ENCODE measurements at regions not wholly inside any gene's neighbourhood (a gene's known extent, or its start where the extent isn't known, plus 50 kb on each side); places are given as distances from the start of the nearest gene placed in this dataset.

DNA sequence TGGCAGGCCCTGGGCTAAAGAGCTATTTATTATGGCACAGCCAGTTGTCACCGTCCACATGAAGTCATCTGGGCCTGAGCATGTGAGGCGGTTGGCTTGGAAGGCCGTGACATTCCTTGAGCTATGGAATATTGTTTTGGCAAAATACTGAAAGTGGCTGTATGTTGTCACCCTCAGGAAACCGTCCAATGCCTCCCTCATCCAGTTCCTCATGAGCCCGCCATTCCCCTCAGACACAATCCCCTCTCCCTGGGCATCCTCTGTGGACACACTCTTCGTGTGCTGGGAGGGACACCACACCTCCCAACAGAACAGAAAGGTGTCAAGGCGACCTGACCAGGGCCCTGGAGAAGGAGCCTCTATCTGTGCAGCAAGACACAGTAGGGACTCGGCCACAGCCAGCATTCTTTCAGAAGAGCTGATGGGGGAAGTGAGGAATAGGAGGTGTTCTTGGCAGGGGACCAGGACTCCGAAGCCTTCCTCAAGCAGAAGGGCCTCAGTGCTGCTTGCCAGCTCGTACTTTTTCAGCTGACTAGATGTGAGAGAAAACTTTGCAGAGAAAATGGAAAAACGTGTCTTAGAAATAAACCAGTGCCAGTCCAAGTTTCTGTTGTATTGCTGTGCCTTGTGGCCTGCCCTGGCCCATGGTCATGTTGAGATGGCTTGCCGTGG, 120.5 kb downstream of the SOD2 start:
- peaks cover 36% of the 10 kb centered on the region for H3K9me3 ChIP-seq (ENCODE audit: insufficient read depth, low read length)
- H3K4me3 ChIP-seq (ENCODE audit: insufficient read length, low read depth), result no peak overlapping the region
- no peaks in the 10 kb centered on the region for H3K27me3 ChIP-seq (ENCODE audit: insufficient read depth, insufficient read length)
- no peaks in the 10 kb centered on the region for H3K36me3 ChIP-seq (ENCODE audit: insufficient read depth, insufficient read length, low read length)
- no peak for DNase-seq (ENCODE audit: low read depth, low spot score)
- TF ChIP-seq ZNF274 (IDR thresholded peaks at IDR 0.05; ENCODE audit: low read depth, low read length), result no peak
- TF ChIP-seq SUZ12 (IDR thresholded peaks at IDR 0.05; ENCODE audit: extremely low read depth, insufficient read depth, insufficient read length), result no peak
- TF ChIP-seq YY1 (IDR thresholded peaks at IDR 0.05; ENCODE audit: insufficient read depth, insufficient read length), result no peak
- no peaks in the 10 kb centered on the region for H3K4me1 ChIP-seq (ENCODE audit: insufficient read depth, insufficient read length)
- no peak overlapping the region for H3K9ac ChIP-seq (ENCODE audit: insufficient read length, low read depth)

DNA sequence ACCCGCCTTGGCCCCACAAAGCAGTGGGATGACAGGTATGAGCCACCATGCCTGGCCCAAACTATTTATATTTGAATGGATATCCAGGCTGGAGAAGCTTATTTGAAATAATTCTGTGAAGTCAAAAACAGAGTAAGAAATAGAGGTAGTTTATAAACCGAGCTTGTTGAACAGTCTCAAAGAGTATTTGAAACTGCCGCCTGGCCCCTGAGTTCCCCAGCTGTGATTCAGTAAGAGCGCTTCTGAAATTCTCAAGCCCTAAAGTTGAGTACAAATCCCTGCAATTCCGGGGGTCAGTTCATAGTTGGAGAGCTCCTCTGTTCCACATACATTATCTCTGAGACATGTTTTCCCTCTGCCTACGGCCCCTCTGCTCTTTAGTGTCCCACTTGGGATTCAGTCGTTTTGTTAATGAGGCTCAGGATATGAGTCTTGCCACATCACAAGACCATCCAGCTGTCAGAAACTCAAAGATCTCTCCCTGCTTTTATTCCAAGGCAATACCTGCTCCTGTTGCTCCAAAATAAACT, 127.8 kb downstream of the SOD2 start:
- no peaks in the 10 kb centered on the region for H3K36me3 ChIP-seq (ENCODE audit: insufficient read depth, insufficient read length, low read length)
- no peaks in the 10 kb centered on the region for H3K4me1 ChIP-seq (ENCODE audit: insufficient read depth, insufficient read length)
- no peak overlapping the region for H3K9ac ChIP-seq (ENCODE audit: insufficient read length, low read depth)
- H3K27me3 ChIP-seq (ENCODE audit: insufficient read depth, insufficient read length), result no peaks in the 10 kb centered on the region
- no peak for TF ChIP-seq ZNF274 (IDR thresholded peaks at IDR 0.05; ENCODE audit: low read depth, low read length)
- TF ChIP-seq YY1 (IDR thresholded peaks at IDR 0.05; ENCODE audit: insufficient read depth, insufficient read length), result no peak
- no peak for TF ChIP-seq SUZ12 (IDR thresholded peaks at IDR 0.05; ENCODE audit: extremely low read depth, insufficient read depth, insufficient read length)
- no peak overlapping the region for H3K4me3 ChIP-seq (ENCODE audit: insufficient read length, low read depth)
- no peak for DNase-seq (ENCODE audit: low read depth, low spot score)
- H3K9me3 ChIP-seq (ENCODE audit: insufficient read depth, low read length), result peaks cover 15% of the 10 kb centered on the region; the same call in 1 of the 2 replicates

DNA sequence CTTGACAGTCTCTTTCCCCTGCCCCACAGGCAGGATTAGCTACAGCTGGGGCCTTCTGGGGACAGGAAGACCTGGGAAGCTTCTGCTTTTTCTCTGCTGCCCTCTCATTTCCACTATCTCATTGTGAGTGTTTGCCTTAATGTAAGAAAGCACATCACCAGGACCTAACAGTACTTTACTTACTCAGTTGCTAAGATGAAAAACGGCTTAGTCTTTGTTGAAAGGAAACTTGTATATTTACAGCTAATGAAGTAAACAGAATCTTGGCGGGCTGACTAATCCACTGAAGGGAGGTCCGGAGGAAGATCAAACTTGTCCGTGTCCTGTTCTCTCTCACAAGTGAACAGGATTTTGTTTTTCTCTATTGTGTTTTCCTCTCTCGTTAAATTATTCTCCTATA, 128.6 kb downstream of the SOD2 start:
- no peaks in the 10 kb centered on the region for H3K27me3 ChIP-seq (ENCODE audit: insufficient read depth, insufficient read length)
- DNase-seq (ENCODE audit: low read depth, low spot score), result no peak
- no peak overlapping the region for H3K9ac ChIP-seq (ENCODE audit: insufficient read length, low read depth)
- H3K4me3 ChIP-seq (ENCODE audit: insufficient read length, low read depth), result no peak overlapping the region
- TF ChIP-seq ZNF274 (IDR thresholded peaks at IDR 0.05; ENCODE audit: low read depth, low read length) (no peak), SUZ12 (IDR thresholded peaks at IDR 0.05; ENCODE audit: extremely low read depth, insufficient read depth, insufficient read length) (no peak), YY1 (IDR thresholded peaks at IDR 0.05; ENCODE audit: insufficient read depth, insufficient read length) (no peak)
- H3K4me1 ChIP-seq (ENCODE audit: insufficient read depth, insufficient read length), result no peaks in the 10 kb centered on the region
- H3K36me3 ChIP-seq (ENCODE audit: insufficient read depth, insufficient read length, low read length), result no peaks in the 10 kb centered on the region
- H3K9me3 ChIP-seq (ENCODE audit: insufficient read depth, low read length), result peaks cover 7% of the 10 kb centered on the region; the same call in 1 of the 2 replicates

DNA sequence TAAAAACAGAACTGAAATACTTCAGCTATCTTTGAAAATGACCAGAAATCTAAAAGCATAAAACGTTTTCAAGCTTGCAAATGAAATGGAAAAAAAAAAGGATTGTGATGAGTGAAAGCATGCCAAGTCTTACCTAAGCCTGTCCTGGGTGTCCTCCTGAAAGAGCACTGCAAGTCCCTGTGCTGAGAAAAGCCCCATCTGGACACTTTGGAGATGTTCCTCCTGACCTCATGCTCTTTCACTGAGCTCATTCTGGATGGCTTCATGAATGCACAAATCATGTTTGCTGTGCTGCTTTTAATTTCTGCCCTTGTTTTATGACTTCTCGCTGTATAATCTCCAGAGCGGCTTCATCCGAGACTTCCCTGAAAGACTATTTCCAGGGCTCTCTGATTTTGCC, 136.0 kb downstream of the SOD2 start:
- H3K4me1 ChIP-seq (ENCODE audit: insufficient read depth, insufficient read length), result no peaks in the 10 kb centered on the region
- H3K9me3 ChIP-seq (ENCODE audit: insufficient read depth, low read length), result no peaks in the 10 kb centered on the region
- DNase-seq (ENCODE audit: low read depth, low spot score), result no peak
- no peaks in the 10 kb centered on the region for H3K27me3 ChIP-seq (ENCODE audit: insufficient read depth, insufficient read length)
- H3K9ac ChIP-seq (ENCODE audit: insufficient read length, low read depth), result no peak overlapping the region
- H3K36me3 ChIP-seq (ENCODE audit: insufficient read depth, insufficient read length, low read length), result no peaks in the 10 kb centered on the region
- H3K4me3 ChIP-seq (ENCODE audit: insufficient read length, low read depth), result no peak overlapping the region
- TF ChIP-seq ZNF274 (IDR thresholded peaks at IDR 0.05; ENCODE audit: low read depth, low read length) (no peak), SUZ12 (IDR thresholded peaks at IDR 0.05; ENCODE audit: extremely low read depth, insufficient read depth, insufficient read length) (no peak), YY1 (IDR thresholded peaks at IDR 0.05; ENCODE audit: insufficient read depth, insufficient read length) (no peak)

DNA sequence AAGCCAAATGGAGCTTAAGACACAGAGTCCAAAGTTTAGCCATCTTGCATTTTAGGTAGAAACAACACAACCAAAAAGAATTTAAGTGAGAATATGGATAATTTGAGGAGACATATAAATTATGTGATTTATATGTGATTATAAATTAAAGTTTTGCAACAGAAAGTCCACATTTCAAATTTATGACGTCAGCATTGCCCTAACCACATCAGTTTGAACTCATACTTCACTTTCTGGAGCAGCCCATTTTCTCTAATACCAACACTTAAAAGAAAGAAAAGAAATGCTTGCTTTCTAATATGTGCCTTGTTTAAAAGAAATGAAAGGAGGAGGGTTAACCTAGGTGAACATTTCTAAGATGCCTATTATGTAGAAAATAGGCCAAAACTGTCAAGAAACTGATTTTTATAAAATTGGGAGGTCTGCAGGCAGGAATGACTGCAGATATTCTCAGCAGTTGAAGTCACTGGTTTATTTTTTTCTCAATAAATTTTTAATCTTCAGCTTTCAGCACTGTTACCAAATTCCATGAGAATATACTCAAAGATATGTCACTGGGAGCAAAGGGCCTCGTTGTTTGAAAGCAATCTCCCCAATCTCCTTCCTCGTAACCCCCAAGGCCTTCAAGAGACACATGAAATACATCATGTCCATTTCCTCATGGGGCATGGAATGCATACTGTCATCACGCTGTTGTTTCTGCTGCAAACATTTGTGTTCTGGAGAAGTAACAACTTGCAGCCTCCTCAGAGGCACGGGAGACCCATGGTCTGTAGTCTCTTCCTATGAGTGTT, 137.8 kb downstream of the SOD2 start:
- Histone ChIP-seq H3K36me3 (ENCODE audit: insufficient read depth, insufficient read length, low read length) (no peaks in the 10 kb centered on the region), H3K4me1 (ENCODE audit: insufficient read depth, insufficient read length) (no peaks in the 10 kb centered on the region), H3K9me3 (ENCODE audit: insufficient read depth, low read length) (no peaks in the 10 kb centered on the region), H3K27me3 (ENCODE audit: insufficient read depth, insufficient read length) (no peaks in the 10 kb centered on the region), H3K4me3 (ENCODE audit: insufficient read length, low read depth) (no peak overlapping the region), H3K9ac (ENCODE audit: insufficient read length, low read depth) (no peak overlapping the region)
- DNase-seq (ENCODE audit: low read depth, low spot score), result no peak
- TF ChIP-seq ZNF274 (IDR thresholded peaks at IDR 0.05; ENCODE audit: low read depth, low read length) (no peak), SUZ12 (IDR thresholded peaks at IDR 0.05; ENCODE audit: extremely low read depth, insufficient read depth, insufficient read length) (no peak), YY1 (IDR thresholded peaks at IDR 0.05; ENCODE audit: insufficient read depth, insufficient read length) (no peak)

DNA sequence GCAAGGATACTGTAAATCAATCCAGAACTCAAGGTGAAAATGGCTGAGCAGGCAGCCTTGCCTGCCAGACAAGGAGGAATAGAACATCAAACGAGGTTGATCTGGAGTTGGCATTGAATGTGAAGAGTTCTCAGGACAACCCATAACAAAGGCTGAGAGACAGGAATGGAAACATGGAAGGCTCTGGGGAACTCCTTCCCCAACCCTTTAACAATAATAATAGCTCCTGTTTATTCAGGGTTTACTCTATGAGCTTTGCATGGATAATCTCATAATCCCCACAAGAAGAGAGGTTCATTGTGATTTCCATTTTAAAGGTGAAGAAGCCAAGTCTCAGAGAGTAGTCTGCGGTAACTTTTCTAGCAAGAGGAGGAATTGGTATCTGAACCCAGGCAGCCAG, 151.7 kb downstream of the SOD2 start:
- TF ChIP-seq ZNF274 (IDR thresholded peaks at IDR 0.05; ENCODE audit: low read depth, low read length) (no peak), SUZ12 (IDR thresholded peaks at IDR 0.05; ENCODE audit: extremely low read depth, insufficient read depth, insufficient read length) (no peak), YY1 (IDR thresholded peaks at IDR 0.05; ENCODE audit: insufficient read depth, insufficient read length) (no peak)

DNA sequence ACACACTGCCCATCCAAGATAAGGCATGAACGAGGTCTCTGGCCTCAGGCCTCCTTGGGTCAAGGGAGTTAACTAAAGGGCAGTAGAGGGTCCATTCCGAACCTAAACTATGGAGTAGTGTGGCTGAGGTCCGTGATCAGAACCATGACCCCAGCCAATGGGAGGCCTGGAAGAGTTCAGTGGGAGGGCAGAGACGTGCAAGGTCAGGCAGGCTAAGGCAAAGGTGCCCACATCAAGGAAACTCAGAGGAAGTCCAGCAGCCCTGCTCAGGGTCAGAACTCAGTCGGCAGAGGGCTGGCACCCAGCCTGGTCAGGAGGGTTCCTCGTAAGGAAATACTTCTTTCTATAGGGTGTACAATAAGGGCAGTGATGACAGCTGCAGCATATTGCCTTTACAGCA, 152.2 kb downstream of the SOD2 start:
- DNase-seq (ENCODE audit: low read depth, low spot score), result no peak
- H3K9ac ChIP-seq (ENCODE audit: insufficient read length, low read depth), result no peak overlapping the region
- TF ChIP-seq ZNF274 (IDR thresholded peaks at IDR 0.05; ENCODE audit: low read depth, low read length), result no peak
- no peak for TF ChIP-seq YY1 (IDR thresholded peaks at IDR 0.05; ENCODE audit: insufficient read depth, insufficient read length)
- no peak for TF ChIP-seq SUZ12 (IDR thresholded peaks at IDR 0.05; ENCODE audit: extremely low read depth, insufficient read depth, insufficient read length)
- no peaks in the 10 kb centered on the region for H3K4me1 ChIP-seq (ENCODE audit: insufficient read depth, insufficient read length)
- no peak overlapping the region for H3K4me3 ChIP-seq (ENCODE audit: insufficient read length, low read depth)
- H3K36me3 ChIP-seq (ENCODE audit: insufficient read depth, insufficient read length, low read length), result no peaks in the 10 kb centered on the region
- no peaks in the 10 kb centered on the region for H3K9me3 ChIP-seq (ENCODE audit: insufficient read depth, low read length)
- H3K27me3 ChIP-seq (ENCODE audit: insufficient read depth, insufficient read length), result no peaks in the 10 kb centered on the region

More for the DNA sequence above, 151.7 kb downstream of the SOD2 start:
- Histone ChIP-seq H3K9me3 (ENCODE audit: insufficient read depth, low read length) (no peaks in the 10 kb centered on the region), H3K9ac (ENCODE audit: insufficient read length, low read depth) (no peak overlapping the region), H3K4me3 (ENCODE audit: insufficient read length, low read depth) (no peak overlapping the region), H3K27me3 (ENCODE audit: insufficient read depth, insufficient read length) (no peaks in the 10 kb centered on the region), H3K4me1 (ENCODE audit: insufficient read depth, insufficient read length) (no peaks in the 10 kb centered on the region), H3K36me3 (ENCODE audit: insufficient read depth, insufficient read length, low read length) (no peaks in the 10 kb centered on the region)
- DNase-seq (ENCODE audit: low read depth, low spot score), result no peak

Measured in NT2/D1 (cell line).